Mucosa of gallbladder (tissue), 1 donor: ENCODE measurements at regions not wholly inside any gene's neighbourhood (a gene's known extent, or its start where the extent isn't known, plus 50 kb on each side); places are given as distances from the start of the nearest gene placed in this dataset.

Experiments used
- DNase-seq: peaks from one replicate; pipeline ENCODE4 v3.0.0-alpha.2; 2020; ENCODE audit warnings: low spot score
- donor health status: DM: no; HTN: no; CAD: no.

DNA sequence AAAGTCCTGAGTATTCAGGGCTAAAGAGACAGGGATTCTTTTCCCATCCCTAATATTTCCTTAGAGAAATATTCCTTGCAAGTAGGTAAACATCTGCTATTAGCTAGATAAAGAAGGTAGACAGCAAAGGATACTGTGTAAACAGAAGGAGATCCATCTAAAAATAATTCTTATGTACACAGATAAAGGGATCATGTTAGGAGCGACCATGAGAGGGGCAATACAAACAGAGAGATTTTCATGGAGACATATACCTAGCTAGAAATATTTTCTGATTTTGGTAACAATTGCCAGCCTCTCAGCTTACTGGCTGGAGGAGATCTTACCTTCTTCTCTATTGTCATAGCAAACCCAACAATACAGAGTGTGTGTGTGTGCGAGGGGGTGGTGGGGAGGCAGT, 184.6 kb upstream of the DMAC1 start:
- DNase-seq = no peak

DNA sequence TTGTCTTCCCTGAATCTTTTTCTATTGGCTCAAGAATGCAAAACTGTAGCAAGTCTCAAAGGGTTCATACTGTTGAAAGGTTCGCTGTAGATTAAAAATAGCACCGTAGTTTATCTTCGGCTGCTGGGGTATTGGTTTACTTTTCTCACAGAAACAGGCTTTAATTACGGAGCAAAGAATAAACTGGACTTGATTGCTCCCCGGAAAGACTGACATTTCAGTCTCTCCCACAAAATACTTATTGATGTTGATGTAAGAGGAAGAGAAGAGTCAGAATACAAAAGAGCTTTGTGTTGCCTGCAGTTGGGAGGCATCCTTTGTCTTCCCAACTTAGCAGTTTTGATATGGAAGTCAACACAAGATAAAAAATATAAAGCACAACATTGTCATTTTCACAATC, 183.9 kb upstream of the DMAC1 start:
- no peak for DNase-seq

DNA sequence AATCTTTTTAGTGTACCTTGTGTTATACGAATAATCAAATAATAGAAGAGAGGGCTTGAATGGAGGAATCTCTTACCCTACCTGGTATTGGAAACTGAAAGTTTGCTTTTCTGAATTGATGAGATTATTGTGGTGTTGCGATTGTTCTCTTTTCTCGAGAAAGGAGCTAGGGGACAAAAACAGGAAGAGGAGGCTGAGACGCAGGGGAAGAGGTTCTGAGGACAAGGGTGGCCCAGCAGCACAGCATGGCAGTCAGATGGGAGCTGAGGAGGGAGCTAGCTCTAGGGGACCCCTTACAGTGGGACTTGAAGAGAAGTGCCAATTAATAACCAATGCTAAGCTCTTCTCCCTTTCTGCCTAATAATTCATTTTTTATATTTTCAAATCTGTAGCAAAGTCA, 183.3 kb upstream of the DMAC1 start:
- DNase-seq = no peak

DNA sequence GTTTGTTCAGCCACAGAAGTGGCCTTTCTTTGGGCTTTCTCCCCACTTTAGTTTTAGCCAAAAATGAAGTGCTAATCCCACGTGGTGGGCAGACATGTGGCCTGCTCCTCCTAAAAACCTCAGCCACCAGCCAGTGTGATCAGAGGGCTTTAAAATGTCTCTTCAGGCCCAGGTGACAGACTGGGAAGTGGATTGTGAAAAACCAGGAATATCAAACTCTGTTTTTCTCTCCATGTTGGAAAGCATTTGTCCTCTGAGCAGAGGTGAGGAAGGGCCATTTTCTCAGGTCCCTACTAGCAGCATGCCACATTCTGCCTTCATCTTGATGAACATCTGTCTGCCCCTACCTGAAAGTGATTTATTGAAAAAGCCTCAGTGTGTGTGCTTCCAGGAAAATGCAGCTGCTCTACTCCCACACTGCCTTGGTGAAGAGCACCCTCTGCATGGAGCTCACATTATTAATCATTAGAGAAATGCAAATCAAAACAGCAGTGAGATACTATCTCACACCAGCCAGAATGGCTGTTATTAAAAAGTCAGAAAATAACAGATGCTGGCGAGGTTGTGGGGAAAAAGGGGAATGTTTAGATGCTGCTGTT, 181.2 kb upstream of the DMAC1 start:
- no peak for DNase-seq

DNA sequence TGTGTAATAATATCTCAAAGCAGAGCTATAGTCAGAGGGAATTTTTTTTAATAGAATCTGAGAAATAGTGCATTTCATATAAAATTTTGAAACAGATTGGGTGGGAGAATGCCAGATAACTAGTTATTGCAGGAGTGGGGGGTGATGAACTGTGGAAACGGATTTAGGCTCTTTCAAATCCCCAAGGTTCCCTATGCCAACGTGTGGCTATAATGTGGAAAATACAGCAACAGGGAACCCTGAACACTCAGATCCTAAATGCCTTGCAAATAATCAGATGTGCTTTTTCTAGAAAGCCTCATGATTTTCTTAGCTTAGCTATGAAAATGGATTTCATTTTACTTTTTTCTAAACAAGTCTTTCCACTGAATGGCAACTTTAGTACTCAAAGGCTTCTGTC, 180.5 kb upstream of the DMAC1 start:
- no peak for DNase-seq

DNA sequence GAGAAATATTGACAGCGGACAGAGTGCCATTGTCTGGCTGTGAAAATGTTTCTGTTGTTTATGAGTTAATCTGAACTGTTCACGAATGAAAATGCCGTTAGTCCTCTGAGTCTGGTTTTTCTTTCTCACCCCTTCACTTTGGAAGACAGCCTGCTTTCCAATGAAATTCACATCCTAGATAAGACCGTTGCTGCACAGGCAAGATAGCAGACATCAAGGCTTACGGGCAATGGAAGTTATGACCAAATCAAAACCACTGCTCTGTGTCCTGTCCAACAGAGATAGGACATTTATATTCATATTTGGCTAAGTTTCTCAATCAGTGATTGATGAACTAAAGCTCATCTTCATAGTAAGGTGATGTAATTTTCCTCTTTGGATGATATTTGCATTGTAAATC, 180.0 kb upstream of the DMAC1 start:
- DNase-seq = no peak

DNA sequence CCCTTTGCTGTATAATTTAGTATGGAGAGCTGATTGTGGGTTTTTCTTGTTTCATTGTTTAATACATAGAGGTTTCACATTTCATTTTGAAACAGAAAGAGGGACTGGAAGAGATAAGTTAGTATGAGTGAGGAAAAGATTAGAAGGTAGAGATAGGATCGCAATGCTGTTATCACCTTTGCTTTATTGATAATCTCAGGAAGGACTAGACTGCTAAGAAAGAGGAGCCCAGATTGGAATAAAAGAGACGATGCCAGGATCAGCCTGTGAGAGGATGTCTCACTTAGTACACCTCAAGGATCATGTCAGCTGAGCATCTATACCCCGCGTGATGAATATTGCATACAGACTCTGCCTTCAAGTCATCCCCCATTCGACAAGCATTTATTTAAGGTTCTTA, 178.0 kb upstream of the DMAC1 start:
- DNase-seq = no peak

DNA sequence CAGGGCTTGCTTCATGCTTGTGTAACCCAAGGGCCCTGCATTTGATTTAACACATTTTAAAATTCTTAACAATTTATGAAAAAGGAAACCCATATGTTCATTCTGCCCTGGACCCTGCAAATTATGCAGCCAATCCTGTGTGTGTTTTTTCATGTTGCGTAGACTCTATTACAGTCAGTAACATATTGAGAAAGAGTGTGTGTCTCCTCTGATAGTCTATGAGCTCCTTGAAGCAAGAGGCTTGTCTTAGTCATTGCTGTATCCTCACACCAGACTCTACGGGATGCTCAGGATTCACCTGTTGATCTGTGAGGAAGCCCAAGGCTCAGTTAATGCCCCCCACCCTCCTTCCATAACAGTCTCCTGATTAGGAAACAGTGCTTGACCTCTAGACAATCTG, 177.3 kb upstream of the DMAC1 start:
- DNase-seq = no peak

DNA sequence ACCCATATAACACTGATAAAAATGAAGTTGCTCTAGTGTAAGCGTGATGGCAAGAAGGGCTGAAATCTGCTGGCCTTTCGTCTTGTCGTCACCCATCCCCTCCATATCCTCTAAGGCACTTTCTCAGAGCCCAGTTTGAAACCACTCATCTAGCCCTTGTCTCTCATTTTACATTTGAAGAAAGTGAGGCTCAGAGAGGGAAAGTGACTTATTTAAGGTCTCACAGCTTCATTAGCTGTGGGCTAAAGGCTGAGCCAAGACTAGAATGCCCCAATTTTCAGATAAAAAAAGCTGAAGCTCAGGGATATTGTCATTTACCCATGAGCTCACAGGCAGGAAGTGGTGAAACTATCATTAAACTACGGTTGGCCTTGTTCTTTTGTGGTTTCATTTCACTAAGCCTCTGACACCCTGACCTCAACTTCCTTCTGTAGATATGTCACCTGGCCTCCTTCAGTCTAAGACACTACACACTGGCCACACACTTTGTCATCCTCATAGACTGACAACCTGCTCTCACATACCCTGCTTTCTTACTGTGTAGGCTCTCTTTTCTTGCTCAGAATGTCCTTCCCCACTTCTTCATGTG, 176.7 kb upstream of the DMAC1 start:
- DNase-seq = no peak

DNA sequence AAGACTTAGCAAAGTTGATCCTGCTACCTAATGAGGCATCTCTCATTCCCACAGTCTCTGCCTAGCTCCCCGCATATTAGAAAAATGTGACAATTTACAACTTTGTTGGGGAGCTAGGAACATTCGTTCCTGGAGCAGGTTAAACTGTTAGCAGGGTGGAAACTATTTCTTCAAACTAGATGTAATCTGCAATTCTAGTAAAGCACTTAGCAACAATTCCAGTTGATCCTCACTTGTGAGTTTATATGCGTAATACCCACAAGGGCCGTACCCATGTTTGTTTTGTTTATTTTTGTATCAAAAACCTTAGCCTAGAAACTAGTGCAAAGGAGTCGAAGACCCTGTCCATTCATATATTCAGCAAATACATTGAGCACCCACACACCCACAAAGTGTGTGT, 175.8 kb upstream of the DMAC1 start:
- no peak for DNase-seq

DNA sequence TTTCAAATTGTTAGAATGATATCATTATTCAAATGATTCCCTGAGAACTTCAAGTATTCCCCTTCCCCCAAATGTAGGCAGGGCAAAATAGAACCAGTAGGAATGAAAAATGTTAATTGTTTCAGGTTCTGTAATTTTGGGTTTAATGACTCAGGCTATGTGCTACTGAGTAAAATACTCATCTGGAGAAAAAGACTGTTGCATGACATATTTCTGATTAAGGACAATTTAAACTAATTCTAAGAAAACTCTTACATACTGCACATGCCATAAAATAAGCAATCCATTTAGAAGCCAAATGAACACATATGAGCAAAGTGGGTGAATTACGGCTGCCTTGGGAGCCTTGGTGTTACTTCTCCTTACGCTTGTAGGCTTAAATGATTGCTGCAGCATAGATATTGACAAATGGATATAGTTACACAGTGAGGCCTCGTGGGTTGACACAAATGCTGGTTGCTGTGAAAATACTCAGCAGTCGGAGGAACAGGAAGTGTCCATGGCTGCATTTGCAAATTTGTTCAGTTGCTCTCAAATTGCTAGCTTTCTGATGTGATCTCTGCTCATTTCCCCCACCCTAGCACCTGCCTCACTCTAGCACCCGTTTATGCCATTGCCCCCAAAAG, 174.9 kb upstream of the DMAC1 start:
- no peak for DNase-seq

DNA sequence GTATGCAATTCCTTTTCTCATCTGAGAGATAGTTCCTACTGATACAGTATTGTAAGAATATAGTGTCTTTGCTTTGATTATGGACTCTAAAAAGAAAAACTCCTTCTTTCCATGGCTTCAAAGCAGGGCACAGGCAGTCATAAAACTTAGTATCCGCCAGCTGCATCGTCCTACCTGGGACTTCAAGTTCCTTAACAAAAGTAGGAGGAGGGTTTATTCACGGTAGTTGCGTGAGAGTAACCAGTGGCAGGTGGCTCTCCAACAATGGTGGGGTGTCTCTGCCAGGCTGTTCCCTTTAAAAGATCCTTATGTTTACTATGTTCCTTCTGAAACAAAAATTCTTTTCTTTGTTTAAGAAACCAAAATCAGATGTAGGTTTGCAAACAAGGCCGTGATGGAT, 173.5 kb upstream of the DMAC1 start:
- DNase-seq = no peak

DNA sequence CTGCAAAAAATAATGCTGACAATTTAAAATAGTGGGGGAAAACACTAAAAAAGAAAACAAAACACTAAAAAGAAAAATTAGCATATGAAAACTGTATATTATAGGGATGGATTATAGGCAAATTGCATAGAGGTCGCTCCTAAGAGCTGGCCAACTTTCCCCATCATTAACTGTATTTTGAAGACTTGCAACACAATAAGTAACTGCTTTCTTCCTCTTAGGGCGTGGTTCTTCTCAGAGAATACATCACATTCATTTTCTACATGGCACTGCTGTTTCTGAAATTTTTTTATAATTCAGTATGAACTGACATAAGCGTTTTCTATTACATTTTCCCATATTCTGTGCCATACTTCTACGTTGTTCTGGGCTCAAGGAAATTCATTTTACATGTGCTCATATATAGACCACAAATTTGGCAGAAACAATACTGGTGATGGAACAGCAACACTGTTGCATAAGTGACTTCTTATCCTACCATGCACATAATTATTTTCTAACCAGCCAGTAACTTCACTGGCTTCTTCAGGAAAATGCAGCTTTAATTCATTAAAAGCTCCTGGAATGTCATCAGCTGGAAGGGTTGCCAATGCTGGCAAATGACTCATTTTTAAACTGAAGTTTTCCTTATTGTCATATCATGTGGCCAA, 171.2 kb upstream of the DMAC1 start:
- DNase-seq = no peak

DNA sequence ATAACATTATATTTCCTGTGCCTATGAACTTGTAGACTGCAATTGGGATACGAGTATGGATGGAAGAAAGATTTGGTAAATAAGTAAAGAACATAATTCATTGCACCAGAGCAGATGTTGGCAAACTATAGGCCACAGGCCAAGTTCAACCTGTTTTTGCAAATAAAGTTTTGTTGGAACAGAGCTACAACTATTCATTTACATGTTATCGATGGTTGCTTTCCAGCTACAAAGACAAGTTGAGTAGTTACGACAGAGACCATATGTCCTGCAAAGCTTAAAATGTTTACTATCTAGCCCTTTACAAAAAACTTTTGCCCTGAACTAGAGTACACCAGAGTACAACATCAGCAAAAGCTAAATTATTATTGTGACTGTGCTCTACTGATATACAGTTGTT, 169.1 kb upstream of the DMAC1 start:
- DNase-seq = no peak

DNA sequence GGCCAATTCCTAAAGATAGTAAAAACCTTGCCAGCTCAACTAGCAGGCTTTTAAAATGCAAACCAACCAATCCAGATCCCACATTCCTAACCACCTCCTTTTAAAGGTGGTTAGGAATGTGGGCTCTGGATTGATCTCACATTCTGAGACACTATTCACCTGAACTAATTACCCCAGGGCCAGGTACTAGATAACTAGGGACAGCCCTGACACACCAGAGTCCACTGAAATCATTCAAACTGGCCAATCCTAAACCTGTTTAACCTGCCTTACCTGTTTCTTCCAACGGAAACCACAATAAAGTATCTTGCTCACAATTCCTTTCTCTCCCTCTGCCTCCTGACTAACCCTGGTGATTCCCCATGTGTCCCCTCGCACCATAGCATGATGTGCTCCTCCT, 168.3 kb upstream of the DMAC1 start:
- DNase-seq = peak; percentile 54

DNA sequence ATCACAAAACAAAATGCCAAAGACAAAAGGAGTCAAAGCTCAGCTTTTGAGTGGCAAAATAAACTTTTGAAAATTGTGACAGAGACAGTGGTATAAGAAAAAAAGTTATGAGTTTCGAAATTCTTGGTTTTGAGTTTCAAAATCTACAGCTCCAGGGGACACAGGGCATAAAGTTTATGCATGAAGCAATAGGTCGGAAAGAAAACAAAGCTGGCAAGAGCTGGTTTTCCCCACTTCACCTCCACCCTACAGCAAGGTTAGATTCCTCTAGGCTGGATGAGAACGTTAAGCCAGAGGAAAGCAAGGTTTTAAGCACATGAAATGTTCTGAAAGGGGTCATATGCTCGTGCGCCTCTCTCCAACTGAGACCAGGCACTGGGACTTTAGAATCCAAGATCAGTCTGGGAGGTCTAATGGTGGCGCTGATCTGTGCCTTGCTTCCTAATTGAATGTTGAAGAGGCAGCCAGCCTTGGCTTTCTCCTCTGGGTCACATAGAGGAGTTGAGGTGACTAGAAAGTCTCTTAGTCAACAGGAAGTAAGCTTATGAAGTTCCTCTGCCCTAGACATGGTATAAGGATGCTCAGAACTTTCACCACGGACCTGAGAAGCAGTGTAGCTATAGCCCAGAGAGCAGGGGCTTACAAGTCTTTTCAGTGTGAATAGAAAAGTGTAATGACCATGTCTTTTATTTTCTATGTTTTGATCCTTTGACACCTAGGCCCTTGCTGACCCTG, 167.7 kb upstream of the DMAC1 start:
- no peak for DNase-seq

DNA sequence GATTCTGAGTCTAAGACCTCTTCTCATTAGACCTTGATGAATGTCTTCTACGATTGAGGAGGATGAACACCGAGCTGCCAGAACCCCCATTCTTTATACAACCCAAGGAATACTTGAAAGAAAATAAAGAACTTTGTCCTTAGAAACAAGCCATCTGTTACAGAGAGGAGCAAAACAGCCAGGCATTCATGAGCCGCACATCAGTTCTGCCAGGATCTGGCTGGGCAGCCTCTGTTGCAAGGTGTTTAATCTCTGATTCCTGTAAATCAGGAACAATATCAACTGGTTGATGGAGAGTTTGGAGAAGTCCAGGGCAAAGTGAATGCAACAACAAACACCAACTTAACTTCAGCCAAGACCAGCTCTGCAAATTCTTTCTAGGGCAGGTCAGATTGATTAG, 165.5 kb upstream of the DMAC1 start:
- DNase-seq = no peak

DNA sequence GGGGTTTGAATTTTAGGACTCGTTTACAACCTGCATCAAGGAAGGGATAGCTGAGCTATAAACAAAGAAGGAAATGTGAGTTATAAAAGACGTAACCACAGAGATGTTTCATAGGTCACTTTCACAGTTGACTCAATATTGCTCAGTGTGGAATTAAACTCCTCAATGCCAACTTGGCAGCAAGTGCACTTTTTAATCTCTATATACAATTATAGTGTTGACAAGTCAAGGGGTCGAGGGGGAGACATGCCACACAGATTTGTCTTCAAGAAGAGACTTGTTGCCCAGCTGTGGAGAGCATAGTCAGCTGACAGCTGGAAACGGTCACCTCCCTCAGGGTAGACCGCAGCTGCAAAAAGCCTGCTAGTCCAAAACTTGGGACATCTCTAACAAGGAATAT, 163.4 kb upstream of the DMAC1 start:
- no peak for DNase-seq

DNA sequence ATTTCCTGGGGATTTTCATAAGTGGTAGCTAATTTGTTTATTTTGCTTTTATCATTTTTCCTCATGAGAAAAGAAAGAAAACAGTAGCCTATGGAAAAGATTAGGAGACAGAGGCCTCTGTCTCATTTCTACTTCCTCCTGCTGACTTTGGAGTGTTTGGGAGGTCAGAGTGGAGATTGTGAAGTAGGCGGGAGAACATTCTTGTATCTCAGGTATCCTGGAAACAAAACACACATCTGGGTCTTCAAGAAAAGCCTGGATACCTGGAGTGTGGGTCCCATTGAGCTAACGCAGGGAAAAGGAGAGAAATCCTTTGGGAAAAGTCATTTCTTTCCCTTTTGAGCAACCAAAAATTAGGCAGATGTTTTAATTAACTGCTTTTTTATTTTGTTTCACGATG, 161.5 kb upstream of the DMAC1 start:
- no peak for DNase-seq

DNA sequence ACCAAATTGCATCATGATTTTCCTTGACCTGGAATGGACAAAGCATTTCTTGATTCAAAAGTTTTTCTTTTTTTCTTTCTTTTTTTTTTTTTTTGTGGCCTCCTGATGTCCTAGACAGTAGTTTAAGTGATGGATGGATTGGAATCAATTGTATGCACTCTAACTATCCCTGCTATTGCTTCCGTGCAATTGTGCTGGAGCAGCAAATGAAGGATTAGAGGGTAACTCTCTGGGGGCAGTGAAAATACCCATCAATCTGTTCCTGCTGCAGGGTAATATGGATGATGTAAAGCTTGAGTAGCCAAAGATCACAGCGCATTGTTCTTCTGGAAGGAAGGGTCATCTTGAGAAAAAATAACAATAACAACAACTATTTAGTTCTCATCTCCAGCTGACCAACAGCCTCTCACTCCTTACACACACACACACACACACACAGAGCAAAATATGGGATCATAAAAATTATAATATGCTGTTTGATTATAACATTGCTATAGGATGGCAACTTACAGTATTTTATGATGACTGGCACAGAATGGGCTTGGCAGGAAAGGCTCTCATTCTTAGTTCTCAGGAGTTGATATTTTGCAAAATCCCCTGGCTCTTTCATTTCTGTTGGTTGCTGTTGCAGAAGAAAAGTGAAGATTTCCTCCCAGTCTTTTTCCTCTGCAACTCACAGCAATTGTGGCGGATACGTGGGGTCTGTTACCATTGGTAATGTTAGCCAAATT, 160.9 kb upstream of the DMAC1 start:
- DNase-seq = no peak

DNA sequence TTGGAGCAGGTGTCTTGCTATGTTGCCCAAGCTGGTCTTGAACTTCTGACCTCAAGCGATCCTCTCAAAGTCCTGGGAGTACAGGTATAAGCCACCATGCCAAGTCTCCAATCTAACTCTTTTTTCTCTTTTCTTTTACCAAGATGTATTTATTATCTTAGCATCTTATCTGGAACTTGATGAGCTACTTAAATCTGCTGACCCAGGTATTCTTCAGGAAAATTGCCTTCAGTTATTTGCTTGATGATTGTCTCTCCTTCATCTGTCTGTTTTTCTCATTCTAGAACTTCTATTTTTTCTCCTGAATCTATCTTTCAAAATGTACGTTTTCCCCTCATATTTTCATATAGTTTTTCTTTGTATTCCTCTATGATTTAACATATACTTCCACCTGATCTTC, 158.2 kb upstream of the DMAC1 start:
- DNase-seq = no peak

DNA sequence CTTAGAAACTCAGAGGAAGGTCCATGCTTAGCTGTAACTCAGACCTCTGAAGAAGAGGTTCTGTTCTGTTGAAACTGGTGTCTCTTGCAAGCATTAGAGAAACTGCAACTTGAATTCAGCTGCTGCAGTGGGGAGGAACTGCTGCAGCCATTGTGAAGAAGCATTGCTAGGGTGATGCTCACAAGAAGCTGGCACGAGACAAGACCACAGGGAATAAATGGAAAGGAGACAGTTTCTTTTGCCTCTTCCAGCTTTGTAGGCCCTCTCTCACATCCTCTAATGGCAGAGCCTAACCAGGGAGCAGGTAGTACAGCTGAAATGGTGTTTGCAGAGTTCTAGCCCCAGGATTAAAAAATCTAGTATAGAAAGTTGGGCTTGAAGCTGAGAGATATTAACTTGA, 148.0 kb upstream of the DMAC1 start:
- DNase-seq = no peak
